ENCODE measurements at regions not wholly inside any gene's neighbourhood (a gene's known extent, or its start where the extent isn't known, plus 50 kb on each side); places are given as distances from the start of the nearest gene placed in this dataset.
"Not testable (repeated sequence)": the region's sequence is repeated elsewhere in the genome, so short reads cannot be mapped to it uniquely, and the experiment has no call there.

- no peak for DNase-seq
These were observed 892.1 kb downstream of the TLE1 start for GRCh38 chr9:80797101-80797829.

- no peak for DNase-seq
These were observed 892.7 kb downstream of the TLE1 start for GRCh38 chr9:80796632-80797031.

- DNase-seq: no peak
These were observed 895.1 kb downstream of the TLE1 start for GRCh38 chr9:80794197-80794596.

GRCh38 chr9:80793706-80794105, 895.6 kb downstream of the TLE1 start:
- no peak for DNase-seq

- no peak for DNase-seq
These were observed 896.6 kb downstream of the TLE1 start for GRCh38 chr9:80792726-80793125.

GRCh38 chr9:80791836-80792235, 897.5 kb downstream of the TLE1 start:
- no peak for DNase-seq

- DNase-seq: no peak
These were observed 898.6 kb downstream of the TLE1 start for GRCh38 chr9:80790764-80791163.

- DNase-seq: no peak
These were observed 899.5 kb downstream of the TLE1 start for GRCh38 chr9:80789831-80790230.

GRCh38 chr9:80787636-80788035, 901.7 kb downstream of the TLE1 start:
- DNase-seq: no peak

- no peak for DNase-seq
These were observed 904.7 kb downstream of the TLE1 start for GRCh38 chr9:80784647-80785046.

GRCh38 chr9:80775971-80776370, 913.4 kb downstream of the TLE1 start:
- DNase-seq: no peak

GRCh38 chr9:80775530-80775929, 913.8 kb downstream of the TLE1 start:
- DNase-seq: no peak

GRCh38 chr9:80771555-80772347, 917.6 kb downstream of the TLE1 start:
- no peak for DNase-seq

- DNase-seq: no peak
These were observed 925.8 kb downstream of the TLE1 start for GRCh38 chr9:80763536-80763935.

- no peak for DNase-seq
These were observed 933.8 kb downstream of the TLE1 start for GRCh38 chr9:80755586-80755985.

GRCh38 chr9:80747056-80747455, 942.3 kb downstream of the TLE1 start:
- DNase-seq: not testable (repeated sequence)

- DNase-seq: no peak
These were observed 956.8 kb downstream of the TLE1 start for GRCh38 chr9:80732506-80732905.

- DNase-seq: no peak
These were observed 968.8 kb downstream of the TLE1 start for GRCh38 chr9:80720579-80720978.

- DNase-seq: no peak
These were observed 982.2 kb downstream of the TLE1 start for GRCh38 chr9:80707120-80707519.

GRCh38 chr9:80701061-80701460, 988.3 kb downstream of the TLE1 start:
- no peak for DNase-seq

GRCh38 chr9:80699511-80699998, 989.8 kb downstream of the TLE1 start:
- DNase-seq: no peak

- DNase-seq: no peak
These were observed 990.5 kb downstream of the TLE1 start for GRCh38 chr9:80698725-80699410.

GRCh38 chr9:80692751-80693150, 996.6 kb downstream of the TLE1 start:
- no peak for DNase-seq

GRCh38 chr9:80691229-80691628, 998.1 kb downstream of the TLE1 start:
- no peak for DNase-seq
